ENCODE measurements at regions not wholly inside any gene's neighbourhood (a gene's known extent, or its start where the extent isn't known, plus 50 kb on each side); places are given as distances from the start of the nearest gene placed in this dataset.

DNA sequence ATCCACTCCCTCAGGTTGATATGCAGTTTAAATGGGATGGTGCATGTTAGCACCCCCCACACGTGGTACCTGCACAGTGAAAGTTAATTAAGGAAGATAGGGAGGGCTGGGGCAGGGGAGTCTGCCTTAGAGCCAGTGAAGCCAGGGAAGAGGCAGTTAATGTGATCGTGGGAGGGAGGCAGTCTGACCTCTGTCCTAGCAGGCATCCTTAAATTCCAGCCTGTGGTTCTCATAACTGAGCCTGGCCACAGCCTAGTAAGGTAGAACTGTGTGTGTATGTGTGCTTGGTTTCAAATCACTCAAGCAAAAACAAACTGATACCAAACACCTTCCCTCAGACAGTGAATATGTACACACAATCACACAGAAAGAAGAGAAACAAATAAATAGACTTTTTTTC is 319.1 kb upstream of the TLE3 start:
- H3K4me1 ChIP-seq (ENCODE audit: control insufficient read depth, low read length): no peaks in the 10 kb centered on the region
- H4K20me1 ChIP-seq (ENCODE audit: control insufficient read depth, insufficient read depth, low read depth, low read length): no peaks in the 10 kb centered on the region
- H3K9me3 ChIP-seq (ENCODE audit: control insufficient read depth, insufficient read depth, low read length): no peaks in the 10 kb centered on the region
- no peak overlapping the region for H3K27ac ChIP-seq (ENCODE audit: low read depth, low read length)
- H3K9me2 ChIP-seq (replicated peaks; ENCODE audit: control insufficient read depth, low read length): no peaks in the 10 kb centered on the region
- H3K79me2 ChIP-seq (ENCODE audit: control insufficient read depth, low read length): no peaks in the 10 kb centered on the region
- H3F3A ChIP-seq (ENCODE audit: control insufficient read depth, insufficient read depth): no peaks in the 10 kb centered on the region
- H3K27me3 ChIP-seq (ENCODE audit: control insufficient read depth, low read length): peaks cover 24% of the 10 kb centered on the region
- H3K4me3 ChIP-seq (ENCODE audit: low read length): no peak overlapping the region
- no peak for TF ChIP-seq EZH2phosphoT487 (IDR thresholded peaks at IDR 0.05; ENCODE audit: borderline replicate concordance, low read length)
- TF ChIP-seq, protein P1, sequence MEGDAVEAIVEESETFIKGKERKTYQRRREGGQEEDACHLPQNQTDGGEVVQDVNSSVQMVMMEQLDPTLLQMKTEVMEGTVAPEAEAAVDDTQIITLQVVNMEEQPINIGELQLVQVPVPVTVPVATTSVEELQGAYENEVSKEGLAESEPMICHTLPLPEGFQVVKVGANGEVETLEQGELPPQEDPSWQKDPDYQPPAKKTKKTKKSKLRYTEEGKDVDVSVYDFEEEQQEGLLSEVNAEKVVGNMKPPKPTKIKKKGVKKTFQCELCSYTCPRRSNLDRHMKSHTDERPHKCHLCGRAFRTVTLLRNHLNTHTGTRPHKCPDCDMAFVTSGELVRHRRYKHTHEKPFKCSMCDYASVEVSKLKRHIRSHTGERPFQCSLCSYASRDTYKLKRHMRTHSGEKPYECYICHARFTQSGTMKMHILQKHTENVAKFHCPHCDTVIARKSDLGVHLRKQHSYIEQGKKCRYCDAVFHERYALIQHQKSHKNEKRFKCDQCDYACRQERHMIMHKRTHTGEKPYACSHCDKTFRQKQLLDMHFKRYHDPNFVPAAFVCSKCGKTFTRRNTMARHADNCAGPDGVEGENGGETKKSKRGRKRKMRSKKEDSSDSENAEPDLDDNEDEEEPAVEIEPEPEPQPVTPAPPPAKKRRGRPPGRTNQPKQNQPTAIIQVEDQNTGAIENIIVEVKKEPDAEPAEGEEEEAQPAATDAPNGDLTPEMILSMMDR (IDR thresholded peaks at IDR 0.05; ENCODE audit: low read depth, low read length, poor library complexity, severe bottlenecking): no peak
- H3K36me3 ChIP-seq (ENCODE audit: control insufficient read depth, low read length): no peaks in the 10 kb centered on the region
- no peak overlapping the region for H3K4me2 ChIP-seq (ENCODE audit: low read length)

GRCh38 chr15:70415398-70415797 is 317.7 kb upstream of the TLE3 start:
- no peaks in the 10 kb centered on the region for H3F3A ChIP-seq (ENCODE audit: control insufficient read depth, insufficient read depth)
- no peaks in the 10 kb centered on the region for H3K9me2 ChIP-seq (replicated peaks; ENCODE audit: control insufficient read depth, low read length)
- no peak overlapping the region for H3K4me3 ChIP-seq (ENCODE audit: low read length)
- H3K27ac ChIP-seq (ENCODE audit: low read depth, low read length): no peak overlapping the region
- H3K4me1 ChIP-seq (ENCODE audit: control insufficient read depth, low read length): no peaks in the 10 kb centered on the region
- H3K9me3 ChIP-seq (ENCODE audit: control insufficient read depth, insufficient read depth, low read length): no peaks in the 10 kb centered on the region
- no peaks in the 10 kb centered on the region for H4K20me1 ChIP-seq (ENCODE audit: control insufficient read depth, insufficient read depth, low read depth, low read length)
- no peaks in the 10 kb centered on the region for H3K79me2 ChIP-seq (ENCODE audit: control insufficient read depth, low read length)
- peaks cover 17% of the 10 kb centered on the region; the same call in 1 of the 2 replicates for H3K27me3 ChIP-seq (ENCODE audit: control insufficient read depth, low read length)
- no peaks in the 10 kb centered on the region for H3K36me3 ChIP-seq (ENCODE audit: control insufficient read depth, low read length)
- H3K4me2 ChIP-seq (ENCODE audit: low read length): no peak overlapping the region
- TF ChIP-seq EZH2phosphoT487 (IDR thresholded peaks at IDR 0.05; ENCODE audit: borderline replicate concordance, low read length): no peak
- TF ChIP-seq, protein P1 (IDR thresholded peaks at IDR 0.05; ENCODE audit: low read depth, low read length, poor library complexity, severe bottlenecking): no peak

DNA sequence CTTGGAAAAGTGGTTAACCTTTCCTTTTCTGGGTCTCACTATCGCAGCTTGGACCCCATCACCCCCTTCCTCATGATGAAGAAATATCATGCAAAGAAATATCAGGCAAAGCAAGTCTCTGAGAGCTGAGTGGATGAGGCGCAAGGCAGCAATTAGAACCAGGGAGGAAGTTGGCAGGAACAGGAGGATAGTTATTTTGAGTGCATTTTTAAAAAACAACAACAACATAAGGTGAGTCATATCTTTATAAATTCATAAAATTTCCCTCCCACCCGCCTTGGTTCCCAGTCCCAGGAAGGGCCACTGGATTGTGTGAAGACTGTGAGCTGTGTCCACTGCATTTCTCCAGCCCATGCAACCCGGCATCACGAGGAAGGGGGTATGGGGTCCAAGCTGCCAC is 316.9 kb upstream of the TLE3 start:
- no peaks in the 10 kb centered on the region for H4K20me1 ChIP-seq (ENCODE audit: control insufficient read depth, insufficient read depth, low read depth, low read length)
- H3K9me3 ChIP-seq (ENCODE audit: control insufficient read depth, insufficient read depth, low read length): no peaks in the 10 kb centered on the region
- no peaks in the 10 kb centered on the region for H3K9me2 ChIP-seq (replicated peaks; ENCODE audit: control insufficient read depth, low read length)
- H3K27me3 ChIP-seq (ENCODE audit: control insufficient read depth, low read length): peaks cover 20% of the 10 kb centered on the region
- no peaks in the 10 kb centered on the region for H3K36me3 ChIP-seq (ENCODE audit: control insufficient read depth, low read length)
- no peaks in the 10 kb centered on the region for H3K79me2 ChIP-seq (ENCODE audit: control insufficient read depth, low read length)
- TF ChIP-seq, protein P1 (IDR thresholded peaks at IDR 0.05; ENCODE audit: low read depth, low read length, poor library complexity, severe bottlenecking): no peak
- no peaks in the 10 kb centered on the region for H3K4me1 ChIP-seq (ENCODE audit: control insufficient read depth, low read length)
- H3K27ac ChIP-seq (ENCODE audit: low read depth, low read length): no peak overlapping the region
- no peaks in the 10 kb centered on the region for H3F3A ChIP-seq (ENCODE audit: control insufficient read depth, insufficient read depth)
- H3K4me3 ChIP-seq (ENCODE audit: low read length): no peak overlapping the region
- H3K4me2 ChIP-seq (ENCODE audit: low read length): no peak overlapping the region

- Histone ChIP-seq H3K27ac (ENCODE audit: low read depth, low read length) (no peak overlapping the region), H3K27me3 (ENCODE audit: control insufficient read depth, low read length) (peaks cover 15% of the 10 kb centered on the region), H3K36me3 (ENCODE audit: control insufficient read depth, low read length) (no peaks in the 10 kb centered on the region), H3K9me3 (ENCODE audit: control insufficient read depth, insufficient read depth, low read length) (no peaks in the 10 kb centered on the region), H3K4me2 (ENCODE audit: low read length) (no peak overlapping the region), H3K79me2 (ENCODE audit: control insufficient read depth, low read length) (no peaks in the 10 kb centered on the region), H4K20me1 (ENCODE audit: control insufficient read depth, insufficient read depth, low read depth, low read length) (no peaks in the 10 kb centered on the region), H3K9me2 (replicated peaks; ENCODE audit: control insufficient read depth, low read length) (no peaks in the 10 kb centered on the region), H3K4me3 (ENCODE audit: low read length) (no peak overlapping the region), H3K4me1 (ENCODE audit: control insufficient read depth, low read length) (no peaks in the 10 kb centered on the region), H3F3A (ENCODE audit: control insufficient read depth, insufficient read depth) (no peaks in the 10 kb centered on the region)
- TF ChIP-seq EZH2phosphoT487 (IDR thresholded peaks at IDR 0.05; ENCODE audit: borderline replicate concordance, low read length): no peak
- TF ChIP-seq, protein P1 (IDR thresholded peaks at IDR 0.05; ENCODE audit: low read depth, low read length, poor library complexity, severe bottlenecking): no peak
Measured at GRCh38 chr15:70412794-70413193, 315.1 kb upstream of the TLE3 start.
